T-helper 1 cell (primary cell): ENCODE measurements at regions not wholly inside any gene's neighbourhood (a gene's known extent, or its start where the extent isn't known, plus 50 kb on each side); places are given as distances from the start of the nearest gene placed in this dataset.

Experiments used
- DNase-seq, 5 donors: peaks; one replicate each; pipeline ENCODE4 v3.0.0-alpha.2; 2012 to 2020

DNA sequence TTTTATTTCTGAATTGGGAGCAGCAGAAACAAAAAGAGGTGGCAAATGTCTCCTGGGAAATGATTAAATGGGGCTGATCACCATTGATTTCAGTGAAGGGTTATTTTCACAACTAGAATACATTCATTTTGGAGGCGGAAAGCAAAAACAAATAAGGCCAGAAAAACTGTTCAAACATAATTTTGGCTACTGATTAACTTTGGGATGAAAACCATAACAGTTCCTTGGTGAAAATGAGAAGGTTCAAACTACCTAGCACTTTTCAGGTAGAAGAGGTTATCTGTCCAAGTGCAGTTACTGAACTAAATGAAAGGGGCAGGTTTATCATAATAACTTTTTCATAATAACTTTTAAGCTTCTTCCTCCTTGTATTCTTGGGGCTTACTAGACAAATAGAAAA lies 718.5 kb downstream of the CDH11 start:
- no peak for DNase-seq

DNA sequence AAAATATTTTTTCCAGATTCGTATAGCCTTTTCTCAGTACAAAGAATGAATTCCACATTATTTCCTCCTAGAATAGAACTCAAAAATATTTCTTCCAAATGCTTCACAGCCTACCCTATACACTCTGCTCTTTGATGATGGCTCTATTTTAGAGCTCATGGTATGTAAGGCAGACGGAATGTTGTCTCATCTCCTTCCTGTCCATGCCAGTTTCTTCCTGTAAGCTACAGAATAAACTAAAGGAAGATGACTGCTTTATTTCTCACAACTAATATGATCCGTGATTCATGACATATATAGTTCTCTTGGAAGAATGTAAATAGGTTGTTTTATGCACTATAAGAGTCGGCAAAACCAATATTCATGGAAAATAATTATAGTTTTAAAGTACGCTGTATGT lies 723.1 kb downstream of the CDH11 start:
- no peak for DNase-seq

DNA sequence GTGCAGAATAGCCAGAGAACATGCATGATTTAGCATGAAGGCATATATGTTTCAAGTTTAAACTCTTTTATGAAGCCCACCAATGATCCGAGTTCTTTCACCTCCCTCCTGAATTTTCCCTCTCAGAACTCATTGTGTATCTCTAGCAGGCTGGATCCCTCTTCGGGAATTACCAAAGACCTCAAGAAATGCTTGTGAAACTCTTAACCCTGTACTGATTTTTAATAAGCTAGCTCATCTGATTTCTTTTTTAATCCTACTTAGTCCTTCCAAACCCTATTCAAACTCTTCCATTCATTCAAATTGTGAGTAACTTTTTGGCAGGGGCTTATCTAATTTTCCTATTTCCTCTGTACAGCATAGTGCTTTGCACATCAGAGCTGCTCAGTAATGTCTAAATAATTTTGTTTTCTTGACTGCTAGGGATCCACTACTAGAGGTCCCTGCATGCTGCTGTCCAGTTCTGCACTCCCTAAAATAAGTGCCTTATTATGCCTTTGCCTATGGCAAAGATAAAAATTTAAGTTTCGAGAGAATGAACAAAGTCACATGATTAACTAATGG lies 723.8 kb downstream of the CDH11 start:
- DNase-seq = no peak

DNA sequence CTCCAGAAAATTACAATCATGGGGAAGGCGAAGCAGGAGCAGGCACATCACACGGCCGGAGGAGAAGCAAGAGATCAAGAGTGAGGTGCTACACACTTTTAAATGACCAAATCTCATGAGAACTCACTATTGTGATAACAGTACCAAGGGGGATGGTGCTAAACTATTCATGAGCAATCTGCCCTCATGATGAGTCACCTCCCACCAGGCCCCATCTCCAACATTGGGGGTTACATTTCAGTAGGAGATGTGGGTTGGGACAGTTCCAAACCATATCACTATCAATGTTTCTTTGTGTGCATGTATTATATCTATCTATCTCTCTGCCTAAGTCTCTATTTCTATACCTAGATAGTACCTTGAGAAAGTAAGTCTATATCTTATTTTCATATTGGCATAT lies 724.8 kb downstream of the CDH11 start:
- DNase-seq = no peak

DNA sequence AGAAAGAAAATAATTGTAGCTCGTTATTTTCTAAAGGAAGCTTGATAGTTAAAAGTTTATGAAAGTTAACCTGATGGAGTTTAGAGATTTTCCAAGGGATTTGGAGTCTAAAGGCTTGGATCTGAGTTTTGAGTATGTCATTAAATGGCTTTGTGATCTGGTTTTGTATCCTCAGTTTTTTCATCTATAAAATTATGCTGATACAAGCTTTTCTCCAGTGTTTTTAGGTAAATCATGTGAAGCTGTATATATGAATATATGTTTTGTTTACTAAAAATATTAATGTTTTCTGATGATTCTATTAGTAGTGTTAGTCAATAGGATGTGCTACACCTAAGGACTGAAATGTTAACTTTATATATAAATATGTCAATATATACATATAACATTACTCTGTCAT lies 727.8 kb downstream of the CDH11 start:
- no peak for DNase-seq

DNA sequence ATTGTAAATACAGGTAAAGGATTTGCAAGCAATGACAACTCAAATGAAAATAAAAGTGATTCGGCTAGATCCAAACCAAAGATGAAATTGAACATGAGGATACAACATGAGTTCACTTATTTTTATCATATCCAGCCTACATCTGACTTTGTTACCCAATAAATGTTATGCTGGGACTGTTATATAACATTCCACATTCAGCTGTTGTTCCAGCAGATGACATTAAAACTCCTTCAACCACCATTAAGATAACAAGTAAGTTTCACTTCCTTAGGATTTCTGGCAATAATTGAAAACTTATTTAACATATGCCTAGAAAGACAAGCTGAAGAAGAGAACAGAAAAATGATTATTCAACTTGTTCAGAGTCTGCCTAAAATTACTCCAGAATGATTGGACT lies 729.4 kb downstream of the CDH11 start:
- DNase-seq = no peak

DNA sequence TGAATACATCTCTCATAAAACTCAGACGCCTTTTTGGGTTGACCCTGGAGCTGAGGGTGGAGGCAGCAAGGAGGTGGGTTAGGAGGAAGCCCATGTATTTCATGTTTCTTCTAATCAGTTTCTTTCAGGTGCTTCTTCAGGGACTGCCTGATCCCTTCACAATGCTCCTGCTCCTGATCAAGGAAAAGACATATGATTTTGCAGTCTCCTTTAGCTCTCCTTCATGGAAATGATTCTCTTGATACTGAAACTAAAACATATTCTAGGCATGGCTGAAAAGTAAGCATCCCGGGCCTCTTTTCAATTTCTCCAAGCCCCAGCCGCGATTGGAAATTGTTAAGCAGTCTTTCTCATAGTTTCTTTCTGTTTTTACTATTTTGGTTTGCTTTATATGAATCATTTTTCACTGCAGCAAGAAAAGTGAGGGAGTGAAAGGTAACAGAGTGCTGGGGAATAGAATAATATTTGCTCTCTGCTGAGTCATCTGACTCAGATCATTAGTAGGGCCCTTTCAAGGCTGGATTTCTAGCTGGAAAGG lies 730.7 kb downstream of the CDH11 start:
- DNase-seq = no peak

DNA sequence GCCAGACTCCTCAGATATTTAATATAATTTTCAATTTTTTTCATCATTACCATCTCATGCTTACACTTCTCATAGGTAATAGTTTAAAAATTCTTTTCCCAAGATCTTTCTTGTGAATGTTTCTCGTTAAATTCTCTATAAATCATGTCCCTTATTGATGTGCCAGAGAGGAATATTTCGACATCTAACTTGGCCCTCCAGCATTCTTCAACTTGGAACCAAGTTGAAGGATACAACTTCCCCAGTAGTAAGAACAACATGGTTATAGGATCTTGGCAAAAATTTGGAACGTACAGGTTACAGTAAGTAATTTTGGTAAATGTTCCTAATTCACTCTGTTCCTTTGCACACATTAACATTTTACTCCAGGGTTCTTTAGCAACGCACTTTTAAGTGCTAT lies 731.8 kb downstream of the CDH11 start:
- no peak for DNase-seq

DNA sequence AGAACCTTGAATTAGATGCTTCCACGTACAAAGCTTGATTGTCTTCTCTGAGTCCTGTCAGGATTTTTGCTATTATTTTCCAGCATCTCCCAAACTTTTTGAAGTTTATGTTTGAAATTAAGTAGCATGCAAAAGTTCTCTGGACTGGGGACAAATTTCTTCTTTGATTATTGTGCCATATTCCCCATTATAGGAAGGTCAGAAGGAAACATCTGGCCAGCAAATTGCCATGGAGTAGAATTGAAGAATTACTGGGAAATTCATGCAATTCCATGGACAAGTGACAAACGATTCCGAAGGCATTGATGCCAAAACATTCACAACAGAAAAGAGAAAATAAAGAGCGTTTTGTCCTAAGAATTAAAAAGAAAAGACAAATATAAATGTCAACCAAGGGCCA lies 737.2 kb downstream of the CDH11 start:
- no peak for DNase-seq

DNA sequence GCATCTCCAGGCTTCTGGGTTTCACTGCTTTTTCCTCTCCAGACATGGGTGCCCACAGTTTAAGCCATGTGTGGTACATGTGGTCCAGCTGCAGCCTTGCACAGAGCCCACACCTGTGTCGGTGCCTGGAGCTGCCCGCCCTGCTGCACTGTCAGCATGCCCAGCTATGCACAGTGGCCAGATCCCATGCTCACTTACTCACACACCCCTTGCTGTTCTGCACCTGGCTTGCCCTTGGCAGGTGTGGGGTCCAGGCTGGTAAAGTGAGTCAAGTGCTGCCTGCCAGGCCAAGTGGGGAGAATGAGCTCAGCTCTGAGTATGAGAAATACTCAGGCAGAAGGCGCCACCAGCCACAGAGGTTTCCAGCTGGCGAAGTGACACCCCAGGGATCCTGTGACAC lies 739.9 kb downstream of the CDH11 start:
- DNase-seq = no peak

DNA sequence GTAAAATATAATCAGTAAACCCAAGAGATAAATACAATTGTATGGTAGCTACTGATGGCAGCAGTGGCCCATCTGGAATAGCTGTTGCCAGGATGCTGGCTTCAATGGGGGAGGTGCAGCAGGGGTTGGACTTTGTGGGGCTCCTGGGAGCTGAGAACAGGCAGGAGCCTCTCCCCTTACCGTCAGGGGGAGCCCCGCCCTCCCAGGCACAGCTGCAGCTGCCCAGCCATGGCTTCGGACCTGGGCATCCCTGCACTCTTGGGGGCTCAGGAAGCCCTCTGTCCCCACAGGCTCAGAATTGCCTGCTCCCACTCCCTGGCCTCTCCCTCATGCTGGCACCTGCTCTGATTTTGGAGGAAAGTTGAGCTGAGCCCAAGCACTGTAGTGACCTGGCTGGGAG lies 741.1 kb downstream of the CDH11 start:
- no peak for DNase-seq

DNA sequence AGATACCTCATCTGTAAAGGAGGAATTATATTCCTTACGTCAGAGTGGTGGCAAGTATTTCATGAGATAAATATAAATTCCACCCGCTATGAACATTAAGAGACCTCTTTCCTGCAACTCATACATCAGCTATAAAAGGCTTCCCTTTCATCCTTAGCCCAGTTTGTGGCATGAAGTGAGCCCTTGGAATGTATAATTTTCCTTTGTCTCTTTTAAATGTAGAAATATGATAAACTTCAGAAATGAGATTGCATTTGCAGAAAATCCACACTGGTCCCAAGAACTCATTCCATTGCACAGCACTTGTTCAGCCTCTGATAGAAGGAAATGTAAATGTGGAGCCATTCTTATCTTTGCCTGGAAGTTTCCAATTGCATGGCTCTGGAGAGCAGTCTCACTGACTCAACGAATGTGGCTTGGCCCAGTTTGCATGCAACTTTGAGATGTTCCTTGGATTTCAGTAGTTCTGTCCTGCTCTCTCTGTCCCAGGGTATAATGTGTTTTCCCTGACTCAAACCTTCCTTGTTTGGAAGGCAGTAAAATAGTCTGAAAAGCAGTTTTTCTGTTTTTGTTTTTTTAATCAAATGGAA lies 746.4 kb downstream of the CDH11 start:
- no peak for DNase-seq

DNA sequence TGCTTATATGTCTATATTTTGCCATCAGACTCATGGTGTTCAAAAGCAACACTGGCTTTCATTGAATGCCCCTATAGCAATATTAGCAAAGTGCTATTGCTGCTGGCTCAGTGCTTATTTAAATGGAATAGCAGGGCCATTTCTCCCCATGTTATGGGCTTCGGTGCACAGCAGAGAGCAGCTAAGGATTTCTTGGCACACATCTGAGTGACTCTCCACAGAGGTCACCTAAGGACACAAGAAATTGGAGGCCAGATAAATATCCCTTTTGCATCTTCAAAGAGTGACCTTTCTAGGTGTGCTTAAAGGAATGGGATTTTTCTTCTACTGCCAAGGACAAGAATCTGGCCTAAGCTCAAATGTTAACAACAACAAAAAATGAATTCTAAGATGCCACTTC lies 751.8 kb downstream of the CDH11 start:
- no peak for DNase-seq

DNA sequence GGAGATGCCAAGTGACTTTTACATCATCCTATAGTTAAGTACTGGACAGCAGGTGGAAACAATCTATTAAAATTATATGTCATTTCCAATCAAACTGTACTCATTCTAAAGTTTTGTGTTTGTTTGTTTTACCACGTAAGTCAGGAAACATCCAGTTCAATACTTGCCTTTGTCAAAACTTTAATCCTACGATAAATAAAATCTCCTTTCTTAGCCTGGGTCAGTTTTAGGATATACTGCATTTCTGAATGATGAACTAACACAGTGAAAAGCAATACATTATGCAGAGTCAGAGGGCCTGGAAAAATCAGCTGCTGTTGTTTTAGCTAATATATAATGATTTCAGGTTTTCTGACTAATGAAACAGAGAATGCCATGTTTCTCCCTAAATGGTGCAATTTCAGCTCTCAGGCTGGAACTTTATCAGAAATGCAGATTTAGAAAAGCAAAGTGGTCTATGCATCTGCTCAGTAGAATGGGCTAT lies 756.4 kb downstream of the CDH11 start:
- DNase-seq = no peak

DNA sequence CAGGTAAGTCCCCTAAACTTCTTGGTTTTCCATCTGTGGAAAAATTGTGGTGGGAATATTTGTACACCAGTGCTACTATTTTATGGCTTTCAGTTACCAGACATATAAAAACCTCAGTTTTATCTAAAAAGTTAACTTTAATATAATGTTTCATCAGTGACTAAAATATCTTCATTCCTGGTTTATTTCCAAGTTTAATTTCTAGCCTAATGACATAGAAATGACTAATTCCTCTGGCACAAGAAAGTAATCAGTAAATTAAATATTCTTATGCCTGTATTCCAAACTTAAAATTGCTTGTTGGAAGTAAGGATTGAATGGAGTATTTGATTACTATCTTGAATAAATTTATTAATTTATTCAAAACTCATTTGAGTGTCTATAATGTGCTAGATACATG lies 757.0 kb downstream of the CDH11 start:
- DNase-seq = no peak

DNA sequence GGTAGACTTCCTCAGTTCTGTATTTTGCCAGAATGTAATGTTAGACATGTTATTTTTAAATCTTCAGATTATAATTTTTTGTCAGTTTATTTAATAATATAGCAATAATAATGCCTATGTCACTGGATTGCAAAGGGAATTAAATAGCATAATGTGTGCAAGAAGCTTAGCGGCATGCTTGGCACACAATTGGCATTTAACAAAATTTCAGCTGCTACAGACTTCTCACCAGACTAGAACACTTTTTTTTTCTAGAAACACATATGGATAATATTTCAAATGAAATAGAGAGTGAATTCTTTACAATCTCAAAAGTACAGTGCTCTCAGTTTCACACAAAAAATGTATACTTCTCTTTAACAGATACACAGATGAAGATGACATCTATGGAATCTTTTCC lies 757.4 kb downstream of the CDH11 start:
- DNase-seq = no peak

DNA sequence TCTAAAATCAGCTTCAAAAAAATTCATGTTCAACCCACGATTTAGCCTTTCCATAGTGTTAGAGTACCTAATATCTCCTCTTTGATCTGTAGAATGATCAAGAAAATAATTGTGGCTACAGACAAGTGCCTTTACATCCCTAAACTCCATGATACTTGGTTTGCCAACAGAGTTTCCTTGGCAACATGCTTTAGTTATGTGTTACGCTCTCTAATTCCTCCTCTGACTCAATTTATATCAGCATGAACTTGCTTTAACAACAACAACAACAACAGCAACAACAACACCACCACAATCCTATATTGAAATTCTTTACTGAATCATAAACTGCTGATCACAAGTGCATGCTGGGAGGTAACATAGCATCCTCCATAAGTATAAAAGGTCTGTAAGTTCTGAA lies 757.8 kb downstream of the CDH11 start:
- no peak for DNase-seq

DNA sequence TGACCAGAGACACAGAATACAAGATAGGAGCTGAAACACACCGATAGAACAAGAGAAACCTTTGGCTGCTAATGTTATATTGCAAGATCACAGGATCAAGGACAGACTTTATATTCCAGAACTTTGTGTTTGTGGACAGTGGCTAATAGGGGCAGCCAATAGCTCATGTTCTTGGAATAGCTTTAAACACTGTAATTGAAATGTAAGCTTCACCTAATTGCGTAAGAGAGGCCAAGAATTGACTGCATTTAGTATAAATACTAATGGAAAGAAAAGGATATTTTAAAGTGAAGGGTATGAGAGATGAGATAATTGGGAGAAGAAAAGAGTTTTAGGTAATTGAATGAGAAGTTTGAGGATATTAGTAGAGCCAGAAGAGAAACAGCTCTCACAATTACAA lies 758.8 kb downstream of the CDH11 start:
- DNase-seq = no peak

DNA sequence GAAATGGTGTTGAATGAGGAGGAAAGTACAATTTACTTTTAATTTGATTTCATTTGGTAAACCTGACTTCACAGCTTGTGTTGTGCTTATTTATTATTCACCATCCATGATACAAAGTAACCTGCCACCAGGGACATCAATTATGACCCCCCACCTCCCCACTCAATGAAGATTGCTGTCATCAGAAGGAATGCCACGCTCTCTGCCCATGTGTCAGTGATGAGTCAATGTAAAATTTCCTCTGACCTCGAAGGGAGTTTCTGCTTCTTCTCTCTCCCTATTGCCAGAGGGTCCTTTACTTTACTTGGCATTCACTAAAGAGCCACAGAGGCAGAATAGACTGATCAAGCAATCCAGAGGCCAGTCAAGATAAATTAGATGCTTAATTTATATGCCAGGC lies 759.7 kb downstream of the CDH11 start:
- DNase-seq = no peak

DNA sequence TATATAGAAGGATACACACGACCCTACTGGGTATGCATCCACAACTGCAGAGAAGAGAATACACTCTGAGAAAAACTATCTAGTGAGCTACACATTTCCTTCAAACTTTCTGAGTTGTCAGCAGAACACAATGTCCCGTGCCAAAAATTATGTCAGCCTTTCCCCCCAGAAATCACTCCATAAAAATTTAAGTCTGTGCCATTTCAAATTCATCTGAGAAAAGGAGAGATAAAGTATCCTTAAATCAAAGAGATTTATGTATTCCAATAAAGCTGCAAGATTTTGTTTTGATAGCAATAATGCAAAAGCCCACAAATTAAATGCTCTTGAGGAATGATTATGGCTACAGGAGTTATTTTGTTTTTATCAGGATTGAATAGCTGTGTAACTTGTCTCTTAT lies 760.1 kb downstream of the CDH11 start:
- DNase-seq = no peak

DNA sequence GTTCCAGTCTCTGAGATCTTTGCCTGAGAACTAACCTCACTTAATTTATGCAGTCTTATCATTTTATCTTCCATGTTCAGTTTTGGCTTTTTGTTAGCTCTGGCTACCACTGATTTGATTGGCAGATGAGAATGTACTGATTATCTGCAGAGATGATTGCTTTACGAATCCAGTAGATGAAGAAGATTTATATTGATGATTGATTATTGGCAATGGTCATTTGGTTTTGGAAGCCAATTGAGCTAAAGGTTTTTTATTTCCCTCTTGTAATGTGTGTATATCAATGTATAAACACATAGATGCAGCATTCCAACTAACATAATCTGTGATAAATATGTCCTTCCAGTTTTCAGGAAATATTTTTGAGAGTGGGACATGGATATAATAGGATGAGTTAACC lies 763.6 kb downstream of the CDH11 start:
- DNase-seq = no peak

DNA sequence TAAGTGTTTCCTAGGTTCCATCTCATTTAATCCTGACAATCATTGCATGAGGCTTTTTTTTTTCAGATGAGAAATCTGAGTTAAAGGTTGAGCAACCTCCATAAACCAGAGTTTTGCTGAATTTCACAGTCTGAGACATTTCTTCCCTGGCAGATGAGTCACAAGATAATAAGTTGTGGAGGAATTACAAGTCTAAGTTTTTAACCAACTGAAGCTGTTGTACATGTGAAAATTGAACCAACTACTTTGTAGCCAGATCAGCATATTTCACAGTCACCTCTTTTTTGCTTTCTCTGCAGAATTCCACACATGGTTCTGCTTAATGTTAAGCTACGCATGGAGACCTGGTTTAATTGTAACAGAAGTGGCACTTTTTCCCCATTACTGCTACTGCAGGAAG lies 765.6 kb downstream of the CDH11 start:
- DNase-seq = no peak

DNA sequence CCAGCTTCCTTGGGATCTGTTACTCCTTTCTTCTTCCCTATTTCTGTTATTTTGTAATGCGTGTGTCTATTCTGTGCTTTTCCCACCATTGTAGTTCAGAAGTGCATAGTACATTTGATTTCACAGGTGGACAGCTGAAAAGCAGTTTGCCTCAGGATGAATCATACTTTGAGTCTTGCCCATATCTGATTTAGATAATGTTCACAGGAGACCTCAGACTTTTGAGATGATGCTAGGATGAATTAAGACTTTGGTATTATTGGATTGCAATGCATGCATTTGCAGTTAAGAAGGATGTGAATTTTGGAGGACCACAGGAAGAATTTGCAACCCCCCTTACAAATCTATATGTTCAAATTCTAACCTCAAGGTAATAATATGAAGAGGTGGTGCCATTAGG lies 769.6 kb downstream of the CDH11 start:
- no peak for DNase-seq

DNA sequence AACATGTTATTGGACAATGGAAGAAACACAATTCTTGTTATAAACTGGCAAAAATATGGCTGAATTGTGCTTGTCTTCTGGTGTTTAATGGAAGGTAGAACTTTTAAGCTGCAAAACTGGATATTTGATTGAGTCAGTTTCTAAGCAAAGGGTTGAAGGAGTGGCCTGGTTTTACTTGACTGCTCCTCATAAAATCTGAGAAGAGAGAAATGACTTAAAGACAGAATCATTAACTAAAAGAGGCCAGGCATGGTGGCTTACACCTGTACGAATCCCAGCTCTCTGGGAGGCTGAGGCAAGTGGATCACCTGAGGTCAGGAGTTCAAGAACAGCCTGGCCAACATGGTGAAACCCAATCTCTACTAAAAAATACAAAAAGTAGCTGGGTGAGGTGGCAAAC lies 770.7 kb downstream of the CDH11 start:
- no peak for DNase-seq

DNA sequence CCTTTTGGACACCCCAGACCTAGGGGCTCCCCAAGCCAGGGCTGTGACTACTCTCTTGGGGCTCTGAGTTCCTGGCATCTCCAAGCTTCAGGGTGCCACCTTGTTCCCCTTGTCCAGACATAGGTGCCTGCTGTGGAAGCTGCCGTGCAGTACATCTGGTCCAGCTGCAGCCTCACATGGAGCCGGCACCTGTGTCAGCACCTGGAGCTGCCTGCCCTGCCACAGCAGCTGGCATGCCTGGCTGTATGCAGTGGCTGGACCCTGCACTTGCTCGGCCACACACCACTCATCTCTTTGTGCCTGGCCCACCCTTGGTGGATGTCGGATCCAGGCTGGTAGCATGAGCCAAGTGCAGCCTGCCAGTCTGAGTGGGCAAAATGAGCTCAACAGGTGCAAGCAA lies 775.8 kb downstream of the CDH11 start:
- DNase-seq = no peak
